B cell (primary cell): ENCODE measurements at regions not wholly inside any gene's neighbourhood (a gene's known extent, or its start where the extent isn't known, plus 50 kb on each side); places are given as distances from the start of the nearest gene placed in this dataset.

Source experiments
- ATAC-seq: fragments of 200-7000 bp; cut with Tn5 transposase; one replicate; pipeline ENCODE4 v1.10.0; 2021; ENCODE audit warnings: low read depth, mild to moderate bottlenecking, moderate number of reproducible peaks, moderate library complexity
- CTCF ChIA-PET: fragments of 350-600 bp; sonication (Branson Sonifier 250); formaldehyde crosslinking; loops from one replicate; lab custom pipeline; 2021; ENCODE audit warnings: antibody characterized with exemption, inconsistent platforms; lab: Charles Lee
- POLR2A ChIA-PET: fragments of 350-600 bp; sonication (Branson Sonifier 250); formaldehyde crosslinking; loops from one replicate; lab custom pipeline; 2021; ENCODE audit warnings: antibody characterized with exemption; lab: Charles Lee
- DNase-seq: peaks from one replicate; pipeline ENCODE4 v3.0.0; 2013
- H2AFZ ChIP-seq: 2 replicates; pipeline ENCODE4 v1.6.1; 2012; ENCODE audit warnings: mild to moderate bottlenecking, low read depth, low read length; ENCODE audit not compliant: insufficient read depth, poor library complexity, severe bottlenecking
- H3K27ac ChIP-seq, 2 donors: 1 replicate in 1 of 2; 2 replicates in 1 of 2; pipeline ENCODE4 v1.5.1; 2012 to 2013; ENCODE audit warnings: low read length in 2 of 2, mild to moderate bottlenecking in 2 of 2, moderate library complexity in 1 of 2
- H3K27me3 ChIP-seq, 4 experiments: fragments of 200-600 bp in 1 of 4; sonication (generic) in 1 of 4; replicated peaks in 1 of 4; 1 replicate in 2 of 4; 2 replicates in 2 of 4; pipeline versions ENCODE4 v1.6.1 to v1.7.0; 2013 to 2016; ENCODE audit warnings: low read length in 3 of 4, mild to moderate bottlenecking in 2 of 4, mixed read lengths in 1 of 4, moderate library complexity in 1 of 4; ENCODE audit not compliant: insufficient read depth in 4 of 4, control insufficient read depth in 3 of 4; ENCODE audit errors: control extremely low read depth in 1 of 4
- H3K36me3 ChIP-seq, 2 experiments: replicated peaks in 1 of 2; 1 replicate in 1 of 2; 2 replicates in 1 of 2; pipeline versions ENCODE4 v1.6.1 to v1.7.1; 2013; ENCODE audit warnings: low read length in 1 of 2; ENCODE audit not compliant: insufficient read depth in 2 of 2, control insufficient read depth in 1 of 2; ENCODE audit errors: control extremely low read depth in 1 of 2, extremely low read depth in 1 of 2
- H3K4me1 ChIP-seq, 2 donors: fragments of 200-600 bp in 1 of 2; sonication (generic) in 1 of 2; 1 replicate in 1 of 2; 2 replicates in 1 of 2; pipeline versions ENCODE4 v1.5.1 to v1.6.1; 2013 to 2017; ENCODE audit warnings: low read length in 2 of 2; ENCODE audit not compliant: control insufficient read depth in 2 of 2, insufficient read depth in 2 of 2
- H3K4me2 ChIP-seq: replicated peaks from 2 replicates; pipeline ENCODE3; 2012; ENCODE audit warnings: mild to moderate bottlenecking, low read depth, low read length; ENCODE audit not compliant: poor library complexity, severe bottlenecking
- H3K4me3 ChIP-seq, 5 experiments: fragments of 200-600 bp in 1 of 5; sonication (generic) in 1 of 5; 1 replicate in 3 of 5; 2 replicates in 2 of 5; pipeline versions ENCODE4 v1.5.1 to v1.7.0; 2011 to 2016; ENCODE audit warnings: low read length in 4 of 5, mild to moderate bottlenecking in 4 of 5, low read depth in 2 of 5, control low read depth in 1 of 5, moderate library complexity in 1 of 5; ENCODE audit not compliant: insufficient read depth in 1 of 5; ENCODE audit errors: control extremely low read depth in 1 of 5, extremely low read depth in 1 of 5
- H3K79me2 ChIP-seq: fragments of 200-600 bp; sonication (generic); one replicate; pipeline ENCODE4 v1.6.0; 2016; ENCODE audit warnings: low read length; ENCODE audit not compliant: control insufficient read depth, insufficient read depth
- H3K9ac ChIP-seq: fragments of 200-600 bp; sonication (generic); 2 replicates; pipeline ENCODE4 v1.6.1; 2017; ENCODE audit warnings: mild to moderate bottlenecking, low read length, moderate library complexity
- H3K9me3 ChIP-seq, 3 donors: one replicate each; pipeline versions ENCODE4 v1.6.1 to v1.7.1; 2013; ENCODE audit warnings: low read length in 2 of 3; ENCODE audit not compliant: control insufficient read depth in 2 of 3, insufficient read depth in 1 of 3; ENCODE audit errors: control extremely low read depth in 1 of 3
- H4K20me1 ChIP-seq: 2 replicates; pipeline ENCODE4 v1.6.0; 2012; ENCODE audit warnings: mild to moderate bottlenecking, low read length; ENCODE audit not compliant: insufficient read depth, control insufficient read depth, poor library complexity, severe bottlenecking
- H3K27ac Mint-ChIP-seq: one replicate; pipeline ENCODE4 v1.8.0; 2021; ENCODE audit warnings: mixed read lengths
- H3K27me3 Mint-ChIP-seq: one replicate; pipeline ENCODE4 v1.8.0; 2021; ENCODE audit warnings: mixed read lengths
- H3K4me1 Mint-ChIP-seq: one replicate; pipeline ENCODE4 v1.8.0; 2021; ENCODE audit warnings: mixed read lengths
- H3K4me3 Mint-ChIP-seq: one replicate; pipeline ENCODE4 v1.8.0; 2021; ENCODE audit warnings: mixed read lengths
- H3K9me3 Mint-ChIP-seq: one replicate; pipeline ENCODE4 v1.8.0; 2022; ENCODE audit warnings: mixed read lengths; ENCODE audit not compliant: insufficient read depth
- EZH2 ChIP-seq: IDR thresholded peaks from 2 replicates; pipeline ENCODE4 v1.6.1; 2012; ENCODE audit warnings: borderline replicate concordance, low read depth, mild to moderate bottlenecking, moderate library complexity, low read length; ENCODE audit not compliant: insufficient read depth, poor library complexity, severe bottlenecking
- WGBS: methylation state at CpG from one replicate; pipeline ENCODE4 v1.1.5; 2013; ENCODE audit warnings: missing lambda C conversion rate; ENCODE audit not compliant: insufficient coverage; 5-methylcytosine and 5-hydroxymethylcytosine counted together
- intact Hi-C: fragments of 100-400 bp; cut with micrococcal nuclease; formaldehyde crosslinking; loops from one replicate; pipeline ENCODE4 v1.10.0; 2022
- TF ChIP-seq, protein P1 (sequence below): fragments of 200-600 bp; IDR thresholded peaks from one replicate; pipeline ENCODE4 v1.8.0; 2022; ENCODE audit warnings: antibody characterized with exemption, mild to moderate bottlenecking

DNA sequence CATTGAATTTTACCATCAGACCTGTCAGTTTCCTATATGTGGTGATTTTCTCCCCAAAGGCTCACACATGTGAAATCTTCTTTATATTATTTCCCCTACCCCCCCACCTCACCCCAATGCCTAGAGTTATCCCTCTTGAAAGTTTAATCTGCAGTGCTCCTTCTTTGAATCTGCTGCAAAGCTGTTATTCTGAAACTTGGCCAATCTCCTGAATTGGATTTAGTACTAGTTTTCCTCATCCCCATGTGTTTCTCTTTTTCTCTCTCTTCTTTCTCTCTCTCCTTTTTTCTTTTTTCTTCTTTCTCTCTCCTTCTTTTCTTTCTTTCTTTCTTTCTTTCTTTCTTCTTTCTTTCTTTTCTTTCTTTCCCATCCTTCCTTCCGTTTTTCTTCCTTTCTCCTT, 886.2 kb downstream of the TYW1 start:
- ChIA-PET POLR2A (no interaction called here), CTCF (no interaction called here)
- H3K4me2 ChIP-seq, result no peak overlapping the region
- no peak for DNase-seq
- no peaks in the 10 kb centered on the region for H3K4me1 ChIP-seq
- H3K27me3 ChIP-seq, result no peaks in the 10 kb centered on the region
- no peaks in the 10 kb centered on the region for H4K20me1 ChIP-seq
- H3K9ac ChIP-seq, result no peak overlapping the region
- 61% methylated on average over 1 of the region's 1 CpG for WGBS
- no peak for ATAC-seq
- TF ChIP-seq, protein P1, sequence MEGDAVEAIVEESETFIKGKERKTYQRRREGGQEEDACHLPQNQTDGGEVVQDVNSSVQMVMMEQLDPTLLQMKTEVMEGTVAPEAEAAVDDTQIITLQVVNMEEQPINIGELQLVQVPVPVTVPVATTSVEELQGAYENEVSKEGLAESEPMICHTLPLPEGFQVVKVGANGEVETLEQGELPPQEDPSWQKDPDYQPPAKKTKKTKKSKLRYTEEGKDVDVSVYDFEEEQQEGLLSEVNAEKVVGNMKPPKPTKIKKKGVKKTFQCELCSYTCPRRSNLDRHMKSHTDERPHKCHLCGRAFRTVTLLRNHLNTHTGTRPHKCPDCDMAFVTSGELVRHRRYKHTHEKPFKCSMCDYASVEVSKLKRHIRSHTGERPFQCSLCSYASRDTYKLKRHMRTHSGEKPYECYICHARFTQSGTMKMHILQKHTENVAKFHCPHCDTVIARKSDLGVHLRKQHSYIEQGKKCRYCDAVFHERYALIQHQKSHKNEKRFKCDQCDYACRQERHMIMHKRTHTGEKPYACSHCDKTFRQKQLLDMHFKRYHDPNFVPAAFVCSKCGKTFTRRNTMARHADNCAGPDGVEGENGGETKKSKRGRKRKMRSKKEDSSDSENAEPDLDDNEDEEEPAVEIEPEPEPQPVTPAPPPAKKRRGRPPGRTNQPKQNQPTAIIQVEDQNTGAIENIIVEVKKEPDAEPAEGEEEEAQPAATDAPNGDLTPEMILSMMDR, result no peak
- TF ChIP-seq EZH2, result no peak
- H3K36me3 ChIP-seq, result no peaks in the 10 kb centered on the region
- Mint-ChIP-seq H3K27me3 (no peaks in the 10 kb centered on the region), H3K4me1 (no peaks in the 10 kb centered on the region), H3K4me3 (no peak overlapping the region), H3K27ac (no peak overlapping the region), H3K9me3 (peaks cover 2% of the 10 kb centered on the region)
- H3K79me2 ChIP-seq, result no peaks in the 10 kb centered on the region
- intact Hi-C loops, result no loop called here
- no peak overlapping the region for H3K4me3 ChIP-seq
- H2AFZ ChIP-seq, result no peak overlapping the region
- H3K27ac ChIP-seq, result no peak overlapping the region
- peaks cover 0 to 19% (median 0%) of the 10 kb centered on the region in 3 donors for H3K9me3 ChIP-seq

DNA sequence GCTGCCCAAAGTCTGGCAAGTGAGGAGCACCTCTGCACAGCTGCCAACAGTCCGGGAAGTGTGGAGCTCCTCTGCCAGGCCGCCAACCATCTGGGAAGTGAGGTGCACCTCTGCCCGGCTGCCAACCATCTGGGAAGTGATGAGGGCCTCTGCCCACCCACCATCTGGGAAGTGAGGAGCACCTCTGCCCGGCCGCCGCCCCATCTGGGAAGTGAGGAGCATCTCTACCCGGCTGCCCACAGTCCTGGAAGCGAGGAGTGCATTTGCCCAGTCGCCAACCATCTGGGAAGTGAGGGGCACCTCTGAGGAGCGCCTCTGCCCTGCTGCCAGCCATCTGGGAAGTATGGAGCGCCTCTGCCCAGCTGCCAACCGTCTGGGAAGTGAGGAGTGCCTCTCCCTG, 893.7 kb downstream of the TYW1 start:
- peaks cover 5% of the 10 kb centered on the region for H3K9me3 Mint-ChIP-seq
- no peak overlapping the region for H3K4me3 Mint-ChIP-seq
- ChIA-PET POLR2A (no interaction called here), CTCF (no interaction called here)
- Histone ChIP-seq H4K20me1 (no peaks in the 10 kb centered on the region), H2AFZ (no peak overlapping the region), H3K27me3 (no peaks in the 10 kb centered on the region), H3K4me2 (no peak overlapping the region), H3K4me3 (no peak overlapping the region), H3K79me2 (no peaks in the 10 kb centered on the region), H3K36me3 (no peaks in the 10 kb centered on the region), H3K27ac (no peak overlapping the region), H3K9ac (no peak overlapping the region), H3K4me1 (no peaks in the 10 kb centered on the region), H3K9me3 (peaks cover 0 to 54% (median 0%) of the 10 kb centered on the region in 3 donors)
- H3K27ac Mint-ChIP-seq, result no peak overlapping the region
- no peaks in the 10 kb centered on the region for H3K4me1 Mint-ChIP-seq
- intact Hi-C loops, result no loop called here
- WGBS, result 85% methylated on average over 12 of the region's 12 CpGs
- no peak for ATAC-seq
- no peak for TF ChIP-seq EZH2
- TF ChIP-seq, protein P1, result no peak
- no peaks in the 10 kb centered on the region for H3K27me3 Mint-ChIP-seq
- DNase-seq, result no peak
